ENCODE measurements at regions not wholly inside any gene's neighbourhood (a gene's known extent, or its start where the extent isn't known, plus 50 kb on each side); places are given as distances from the start of the nearest gene placed in this dataset.

DNA sequence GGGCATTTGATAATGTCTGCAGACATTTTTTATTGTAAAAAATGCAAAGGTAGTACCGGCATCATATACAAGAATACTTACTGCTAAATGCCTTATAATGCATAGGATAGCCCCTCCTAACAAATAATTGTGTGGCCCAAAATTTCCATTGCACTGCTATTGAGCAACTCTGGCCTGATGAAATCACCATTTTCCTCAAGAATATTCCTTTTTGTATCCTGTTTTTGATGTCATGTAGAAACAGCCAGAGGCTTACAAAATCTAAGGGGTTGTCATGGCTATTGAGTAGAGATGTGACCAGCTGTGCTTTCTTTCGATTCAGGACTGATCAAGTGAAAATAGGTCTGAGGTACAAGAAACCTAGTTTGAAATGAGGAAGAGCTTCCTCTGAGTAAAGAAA, 854.3 kb downstream of the KCNA4 start:
- H3K4me2 ChIP-seq (ENCODE audit: insufficient read depth, low read length) = no peak overlapping the region
- H3K79me2 ChIP-seq (ENCODE audit: insufficient read depth, low read length) = no peaks in the 10 kb centered on the region
- H3K9me3 ChIP-seq (ENCODE audit: insufficient read depth, low read length, severe bottlenecking) = no peaks in the 10 kb centered on the region
- H3K27me3 ChIP-seq (ENCODE audit: insufficient read depth, low read length, poor library complexity) = no peaks in the 10 kb centered on the region
- no peak overlapping the region for H3K27ac ChIP-seq (ENCODE audit: low read length)
- H3K4me1 ChIP-seq (ENCODE audit: insufficient read depth, low read length) = no peaks in the 10 kb centered on the region
- ATAC-seq (ENCODE audit: insufficient read depth, low read depth) = no peak
- H2AFZ ChIP-seq (ENCODE audit: low read depth, low read length) = no peak overlapping the region
- no peaks in the 10 kb centered on the region for H4K20me1 ChIP-seq (ENCODE audit: insufficient read depth, low read length)
- no peak overlapping the region for H3K4me3 ChIP-seq (ENCODE audit: low read depth in 1 of 2, low read length in 2 of 2)
- no peak for DNase-seq
- TF ChIP-seq CTCF (IDR thresholded peaks at IDR 0.05; ENCODE audit: borderline replicate concordance, extremely low read depth, low read length, poor library complexity, severe bottlenecking) = no peak
- no peak for TF ChIP-seq EZH2 (IDR thresholded peaks at IDR 0.05; ENCODE audit: borderline replicate concordance, low read depth, low read length, severe bottlenecking)
- H3K9ac ChIP-seq (ENCODE audit: low read depth, low read length) = no peak overlapping the region
- no peaks in the 10 kb centered on the region for H3K36me3 ChIP-seq (ENCODE audit: insufficient read depth, low read length)

GRCh38 chr11:29161191-29161590, 855.6 kb downstream of the KCNA4 start:
- no peak overlapping the region for H3K4me2 ChIP-seq (ENCODE audit: insufficient read depth, low read length)
- H3K27me3 ChIP-seq (ENCODE audit: insufficient read depth, low read length, poor library complexity) = no peaks in the 10 kb centered on the region
- no peaks in the 10 kb centered on the region for H3K79me2 ChIP-seq (ENCODE audit: insufficient read depth, low read length)
- H3K4me3 ChIP-seq (ENCODE audit: low read depth in 1 of 2, low read length in 2 of 2) = no peak overlapping the region
- H4K20me1 ChIP-seq (ENCODE audit: insufficient read depth, low read length) = no peaks in the 10 kb centered on the region
- no peaks in the 10 kb centered on the region for H3K9me3 ChIP-seq (ENCODE audit: insufficient read depth, low read length, severe bottlenecking)
- H3K4me1 ChIP-seq (ENCODE audit: insufficient read depth, low read length) = no peaks in the 10 kb centered on the region
- H2AFZ ChIP-seq (ENCODE audit: low read depth, low read length) = no peak overlapping the region
- DNase-seq (no peak), ATAC-seq (ENCODE audit: insufficient read depth, low read depth) (no peak)
- H3K36me3 ChIP-seq (ENCODE audit: insufficient read depth, low read length) = no peaks in the 10 kb centered on the region
- H3K9ac ChIP-seq (ENCODE audit: low read depth, low read length) = no peak overlapping the region
- no peak for TF ChIP-seq CTCF (IDR thresholded peaks at IDR 0.05; ENCODE audit: borderline replicate concordance, extremely low read depth, low read length, poor library complexity, severe bottlenecking)
- no peak for TF ChIP-seq EZH2 (IDR thresholded peaks at IDR 0.05; ENCODE audit: borderline replicate concordance, low read depth, low read length, severe bottlenecking)
- no peak overlapping the region for H3K27ac ChIP-seq (ENCODE audit: low read length)

DNA sequence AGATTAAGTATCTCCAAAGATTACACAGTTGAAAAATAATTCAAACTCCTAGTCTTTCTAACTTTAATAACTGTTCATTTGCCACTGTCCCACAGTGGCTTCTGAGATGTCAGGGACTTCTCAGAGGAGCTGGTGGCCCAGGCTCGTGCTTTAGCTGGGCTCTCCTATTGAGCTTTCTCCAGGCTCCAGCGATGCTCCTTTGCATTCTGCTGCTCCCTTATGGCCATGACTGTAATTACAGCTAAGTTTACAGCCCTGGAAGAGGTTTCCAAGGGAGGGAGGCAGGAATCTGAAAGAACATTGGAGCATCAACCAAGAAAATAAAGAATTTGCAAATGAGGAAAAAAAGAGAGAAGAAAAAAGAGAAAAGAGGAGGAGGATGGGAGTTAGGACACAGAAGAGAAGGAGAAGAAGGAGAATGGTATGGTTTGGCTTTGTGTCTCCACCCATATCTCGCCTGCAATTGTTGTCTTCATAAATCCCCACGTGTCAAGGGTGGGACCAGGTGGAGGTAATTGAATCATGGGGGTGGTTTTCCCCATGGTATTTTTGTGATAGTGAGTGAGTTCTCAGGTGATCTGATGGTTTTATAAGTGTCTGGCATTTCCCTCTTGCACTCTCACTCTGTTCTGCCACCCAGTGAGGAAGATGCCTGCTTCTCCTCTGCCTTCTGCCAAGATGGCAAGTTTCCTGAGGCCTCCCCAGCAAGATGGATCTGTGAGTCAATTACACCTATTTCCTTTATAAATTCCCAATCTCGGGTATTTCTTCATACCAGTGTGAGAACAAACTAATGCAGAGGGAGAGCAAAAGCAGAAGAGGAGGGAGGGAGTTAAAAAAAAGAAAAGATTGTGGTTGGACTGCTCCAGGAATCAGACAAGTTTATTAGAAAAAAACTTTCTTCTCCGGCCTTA, 857.0 kb downstream of the KCNA4 start:
- no peak overlapping the region for H3K4me3 ChIP-seq (ENCODE audit: low read depth in 1 of 2, low read length in 2 of 2)
- no peak overlapping the region for H3K4me2 ChIP-seq (ENCODE audit: insufficient read depth, low read length)
- H3K9me3 ChIP-seq (ENCODE audit: insufficient read depth, low read length, severe bottlenecking) = no peaks in the 10 kb centered on the region
- no peak overlapping the region for H3K9ac ChIP-seq (ENCODE audit: low read depth, low read length)
- no peaks in the 10 kb centered on the region for H3K79me2 ChIP-seq (ENCODE audit: insufficient read depth, low read length)
- TF ChIP-seq EZH2 (IDR thresholded peaks at IDR 0.05; ENCODE audit: borderline replicate concordance, low read depth, low read length, severe bottlenecking) = no peak
- peak; percentile 66 for TF ChIP-seq CTCF (IDR thresholded peaks at IDR 0.05; ENCODE audit: borderline replicate concordance, extremely low read depth, low read length, poor library complexity, severe bottlenecking)
- ATAC-seq (ENCODE audit: insufficient read depth, low read depth) (peak; percentile 67; the same call in 2 of the 3 replicates), DNase-seq (peak; percentile 20)
- H3K4me1 ChIP-seq (ENCODE audit: insufficient read depth, low read length) = no peaks in the 10 kb centered on the region
- H3K27ac ChIP-seq (ENCODE audit: low read length) = no peak overlapping the region
- H2AFZ ChIP-seq (ENCODE audit: low read depth, low read length) = no peak overlapping the region
- H3K36me3 ChIP-seq (ENCODE audit: insufficient read depth, low read length) = no peaks in the 10 kb centered on the region
- H4K20me1 ChIP-seq (ENCODE audit: insufficient read depth, low read length) = no peaks in the 10 kb centered on the region
- H3K27me3 ChIP-seq (ENCODE audit: insufficient read depth, low read length, poor library complexity) = no peaks in the 10 kb centered on the region

Data from DND-41 (cell line).